Epithelial cell of esophagus (primary cell): ENCODE measurements at regions not wholly inside any gene's neighbourhood (a gene's known extent, or its start where the extent isn't known, plus 50 kb on each side); places are given as distances from the start of the nearest gene placed in this dataset.

Source experiments
- DNase-seq: peaks from one replicate; pipeline ENCODE4 v3.0.0; 2010; ENCODE audit warnings: low read depth
- H3K4me3 ChIP-seq: 2 replicates; pipeline ENCODE4 v1.5.1; 2011; ENCODE audit warnings: mild to moderate bottlenecking, low read length, control low read depth
- TF ChIP-seq, protein P1 (sequence below): IDR thresholded peaks from 2 replicates; pipeline ENCODE4 v1.5.1; 2011; ENCODE audit warnings: low read depth, mild to moderate bottlenecking, low read length, control low read depth, inconsistent platforms; ENCODE audit not compliant: insufficient read depth; ENCODE audit errors: missing control alignments

DNA sequence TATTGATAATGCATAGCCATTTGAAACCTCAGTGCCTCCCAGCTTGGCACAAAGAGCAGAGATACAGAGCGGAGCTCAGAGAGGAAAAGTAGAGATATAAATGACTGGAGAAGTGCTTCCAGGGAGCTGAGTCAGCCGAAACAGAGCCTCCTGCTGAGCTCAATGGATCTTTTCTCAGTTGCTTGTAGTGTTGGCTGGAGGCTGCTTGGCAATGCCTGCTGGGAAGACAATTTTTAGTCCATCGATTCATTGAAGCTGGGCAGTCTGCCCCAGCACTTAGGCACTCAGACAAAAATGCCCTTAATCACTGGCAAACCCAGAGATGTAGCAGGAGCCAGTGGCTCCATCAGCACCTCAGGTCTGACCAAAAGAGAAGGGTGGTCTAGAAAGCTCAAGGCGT is 81.3 kb upstream of the SETBP1 start:
- DNase-seq: peak; percentile 22
- H3K4me3 ChIP-seq: no peak overlapping the region
- TF ChIP-seq, protein P1, sequence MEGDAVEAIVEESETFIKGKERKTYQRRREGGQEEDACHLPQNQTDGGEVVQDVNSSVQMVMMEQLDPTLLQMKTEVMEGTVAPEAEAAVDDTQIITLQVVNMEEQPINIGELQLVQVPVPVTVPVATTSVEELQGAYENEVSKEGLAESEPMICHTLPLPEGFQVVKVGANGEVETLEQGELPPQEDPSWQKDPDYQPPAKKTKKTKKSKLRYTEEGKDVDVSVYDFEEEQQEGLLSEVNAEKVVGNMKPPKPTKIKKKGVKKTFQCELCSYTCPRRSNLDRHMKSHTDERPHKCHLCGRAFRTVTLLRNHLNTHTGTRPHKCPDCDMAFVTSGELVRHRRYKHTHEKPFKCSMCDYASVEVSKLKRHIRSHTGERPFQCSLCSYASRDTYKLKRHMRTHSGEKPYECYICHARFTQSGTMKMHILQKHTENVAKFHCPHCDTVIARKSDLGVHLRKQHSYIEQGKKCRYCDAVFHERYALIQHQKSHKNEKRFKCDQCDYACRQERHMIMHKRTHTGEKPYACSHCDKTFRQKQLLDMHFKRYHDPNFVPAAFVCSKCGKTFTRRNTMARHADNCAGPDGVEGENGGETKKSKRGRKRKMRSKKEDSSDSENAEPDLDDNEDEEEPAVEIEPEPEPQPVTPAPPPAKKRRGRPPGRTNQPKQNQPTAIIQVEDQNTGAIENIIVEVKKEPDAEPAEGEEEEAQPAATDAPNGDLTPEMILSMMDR: no peak

DNA sequence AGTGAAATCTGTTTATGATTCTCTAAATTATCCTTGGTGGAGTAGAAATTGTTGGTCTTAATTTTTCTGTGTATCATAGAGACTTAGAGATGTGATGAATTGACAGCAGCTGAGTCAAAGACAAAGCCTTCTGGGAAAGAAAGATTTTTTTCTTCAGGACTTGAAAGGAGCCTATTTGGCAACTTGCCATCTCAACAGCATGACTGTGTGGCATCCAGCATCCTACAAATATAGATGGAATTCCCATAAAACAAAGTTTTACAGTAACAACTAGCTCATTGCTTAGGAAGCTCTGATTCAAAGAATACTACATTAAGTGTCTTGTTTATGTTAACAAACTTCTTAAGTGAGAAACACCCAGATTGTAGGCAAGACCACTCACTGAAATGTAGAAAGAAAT is 79.2 kb upstream of the SETBP1 start:
- DNase-seq: peak; percentile 84
- no peak overlapping the region for H3K4me3 ChIP-seq
- TF ChIP-seq, protein P1: no peak

DNA sequence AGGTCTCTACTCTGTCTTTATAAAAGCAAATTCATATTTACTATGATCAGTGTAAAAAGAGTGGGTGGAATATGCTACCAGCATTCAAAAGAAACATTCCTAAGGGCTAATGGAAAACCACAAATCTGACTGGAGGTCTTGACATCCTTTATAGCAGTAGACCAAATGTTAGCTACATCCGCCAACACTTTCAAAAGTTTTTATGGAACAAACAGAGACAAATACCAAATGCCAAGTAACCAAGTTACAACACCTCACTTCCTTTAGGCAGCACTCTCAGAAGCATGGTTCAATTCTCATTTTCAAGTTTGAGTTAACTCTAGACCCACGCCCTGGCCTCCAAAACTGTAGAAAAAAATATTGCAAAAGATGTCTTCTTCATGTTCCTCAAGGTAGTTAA is 78.3 kb upstream of the SETBP1 start:
- no peak overlapping the region for H3K4me3 ChIP-seq
- TF ChIP-seq, protein P1: no peak
- DNase-seq: peak; percentile 46

DNA sequence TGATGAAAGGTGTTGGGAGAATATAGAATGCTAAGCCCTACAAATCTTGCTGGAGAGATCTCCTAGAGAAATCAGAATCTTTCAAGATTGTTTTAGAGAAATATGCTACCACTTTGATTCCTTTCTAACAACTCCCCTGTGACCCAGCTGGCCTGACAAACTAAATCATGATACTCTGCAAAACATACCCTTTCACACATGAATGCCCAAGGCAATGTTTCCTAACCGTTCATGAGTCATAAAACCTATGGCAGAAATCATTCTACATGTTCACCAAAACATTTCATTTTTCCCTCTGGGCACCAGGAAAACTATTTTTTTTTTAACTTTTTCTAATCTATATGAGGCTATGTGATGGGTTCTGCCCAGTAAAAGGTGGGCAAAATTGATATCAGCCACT is 77.8 kb upstream of the SETBP1 start:
- DNase-seq: peak; percentile 94
- no peak overlapping the region for H3K4me3 ChIP-seq
- TF ChIP-seq, protein P1: no peak

DNA sequence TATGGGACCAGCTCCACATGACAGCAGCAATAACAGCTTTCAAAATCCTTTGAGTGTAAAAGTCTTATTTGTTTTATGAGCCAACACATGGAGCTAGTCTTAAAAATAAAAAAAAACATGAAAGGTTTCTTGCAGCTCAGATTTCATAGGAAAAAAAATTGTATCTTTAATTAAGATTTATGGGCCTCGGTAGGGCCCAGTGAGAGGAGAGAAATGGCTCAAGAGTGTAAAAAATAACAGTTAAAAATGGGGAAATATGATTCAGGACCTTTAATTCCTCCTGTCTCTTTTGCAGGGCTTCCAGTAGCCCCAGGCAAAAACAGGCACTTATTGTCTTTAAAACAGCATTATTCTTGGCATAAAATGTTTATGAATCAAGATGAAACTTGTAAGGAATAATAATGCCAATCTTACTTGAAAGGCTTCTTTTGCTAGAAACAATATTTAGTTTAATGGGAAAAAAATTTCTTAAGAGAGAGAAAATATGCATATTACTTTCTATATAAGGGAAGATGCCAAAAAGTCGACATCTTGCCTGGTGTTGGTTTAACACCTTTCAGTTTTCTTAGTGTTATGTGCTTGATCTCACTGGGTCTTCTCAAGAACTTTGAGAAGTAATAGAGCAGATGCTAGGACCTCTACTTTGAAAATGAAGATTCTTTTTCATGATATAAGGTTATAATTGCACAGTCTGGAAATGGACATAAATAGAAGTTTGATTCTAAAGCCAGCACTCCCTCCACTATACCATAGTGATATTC is 71.3 kb upstream of the SETBP1 start:
- TF ChIP-seq, protein P1: no peak
- DNase-seq: peak; percentile 21
- no peak overlapping the region for H3K4me3 ChIP-seq

DNA sequence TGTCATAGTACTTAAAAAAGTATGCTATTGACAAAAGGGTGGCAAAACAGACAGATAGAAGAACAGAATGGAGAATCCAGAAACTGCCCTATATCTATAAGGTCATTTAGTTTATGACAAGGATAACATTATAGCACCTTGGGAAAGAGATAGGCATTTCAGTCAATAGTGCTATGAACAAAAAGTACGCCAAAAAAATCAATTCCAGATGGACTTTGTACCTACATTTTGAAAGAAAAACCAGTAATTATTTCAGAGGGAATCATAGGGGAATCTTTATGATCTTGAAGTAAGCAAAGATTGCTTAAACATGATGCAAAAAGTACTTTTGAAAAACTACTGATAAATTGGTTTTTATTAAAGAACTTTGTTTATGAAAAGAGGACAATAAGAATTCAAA is 59.9 kb upstream of the SETBP1 start:
- TF ChIP-seq, protein P1: no peak
- no peak for DNase-seq
- no peak overlapping the region for H3K4me3 ChIP-seq

DNA sequence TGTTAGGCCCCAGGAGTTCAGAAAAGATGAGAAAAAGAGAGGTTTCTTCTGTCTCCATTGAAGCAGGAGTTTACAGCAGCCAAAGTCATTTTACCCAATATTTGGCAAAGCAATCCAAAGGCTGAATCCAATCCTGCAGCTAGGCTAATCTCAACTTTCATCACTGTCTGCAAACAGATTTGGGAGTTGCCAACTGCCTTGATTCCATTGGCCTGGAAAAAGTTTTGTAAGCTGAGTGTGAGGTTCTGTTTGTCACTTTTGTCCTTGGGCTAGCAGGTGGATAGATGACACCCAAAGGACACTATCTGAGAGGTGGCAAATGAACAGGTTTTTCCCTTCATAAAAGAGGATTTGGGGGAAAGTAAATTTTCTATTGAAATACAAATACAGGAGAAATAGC is 56.6 kb upstream of the SETBP1 start:
- DNase-seq: no peak
- TF ChIP-seq, protein P1: no peak

More for the DNA sequence above, 56.6 kb upstream of the SETBP1 start:
- no peak overlapping the region for H3K4me3 ChIP-seq
